NCI-H1417 treated with DMSO at 0.1 percent for 48 hours (cell line): ENCODE measurements at regions not wholly inside any gene's neighbourhood (a gene's known extent, or its start where the extent isn't known, plus 50 kb on each side); places are given as distances from the start of the nearest gene placed in this dataset.
A peak's percentile ranks its signal among the peaks of the same experiment; 100 is the strongest.
"Not testable (repeated sequence)": the region's sequence is repeated elsewhere in the genome, so short reads cannot be mapped to it uniquely, and the experiment has no call there.

ENCODE experiments used
- DNase-seq: peaks from one replicate; lab custom pipeline; 2025; lab: John Stamatoyannopoulos, UW

- DNase-seq: no peak
Observed at GRCh38 chr2:185384822-185385560, 353.6 kb upstream of the FSIP2 start.

GRCh38 chr2:185388226-185388625, 350.4 kb upstream of the FSIP2 start:
- DNase-seq: no peak

GRCh38 chr2:185391543-185391942, 347.1 kb upstream of the FSIP2 start:
- no peak for DNase-seq

- no peak for DNase-seq
Observed at GRCh38 chr2:185393091-185393490, 345.5 kb upstream of the FSIP2 start.

- no peak for DNase-seq
Observed at GRCh38 chr2:185402474-185402873, 336.1 kb upstream of the FSIP2 start.

- DNase-seq: peak; percentile 18
Observed at GRCh38 chr2:185404578-185404977, 334.0 kb upstream of the FSIP2 start.

GRCh38 chr2:185417111-185417510, 321.5 kb upstream of the FSIP2 start:
- no peak for DNase-seq

- no peak for DNase-seq
Observed at GRCh38 chr2:185417688-185418087, 320.9 kb upstream of the FSIP2 start.

- DNase-seq: not testable (repeated sequence)
Observed at GRCh38 chr2:185424958-185425629, 313.5 kb upstream of the FSIP2 start.

GRCh38 chr2:185428000-185428399, 310.6 kb upstream of the FSIP2 start:
- DNase-seq: no peak

- no peak for DNase-seq
Observed at GRCh38 chr2:185433824-185434223, 304.8 kb upstream of the FSIP2 start.

GRCh38 chr2:185436787-185437372, 301.7 kb upstream of the FSIP2 start:
- DNase-seq: no peak

- no peak for DNase-seq
Observed at GRCh38 chr2:185441486-185442005, 297.1 kb upstream of the FSIP2 start.

GRCh38 chr2:185456517-185456916, 282.1 kb upstream of the FSIP2 start:
- DNase-seq: no peak

- no peak for DNase-seq
Observed at GRCh38 chr2:185463481-185463880, 275.1 kb upstream of the FSIP2 start.

- DNase-seq: no peak
Observed at GRCh38 chr2:185466915-185467314, 271.7 kb upstream of the FSIP2 start.

GRCh38 chr2:185471441-185471840, 267.2 kb upstream of the FSIP2 start:
- DNase-seq: no peak

- DNase-seq: no peak
Observed at GRCh38 chr2:185472574-185472973, 266.0 kb upstream of the FSIP2 start.

- no peak for DNase-seq
Observed at GRCh38 chr2:185473838-185474237, 264.8 kb upstream of the FSIP2 start.

- peak; percentile 83 for DNase-seq
Observed at GRCh38 chr2:185475914-185476313, 262.7 kb upstream of the FSIP2 start.

GRCh38 chr2:185477452-185477851, 261.2 kb upstream of the FSIP2 start:
- no peak for DNase-seq

- DNase-seq: no peak
Observed at GRCh38 chr2:185484602-185485001, 254.0 kb upstream of the FSIP2 start.

- DNase-seq: no peak
Observed at GRCh38 chr2:185502351-185502750, 236.3 kb upstream of the FSIP2 start.
